ENCODE measurements at regions not wholly inside any gene's neighbourhood (a gene's known extent, or its start where the extent isn't known, plus 50 kb on each side); places are given as distances from the start of the nearest gene placed in this dataset.

GRCh38 chr12:94781835-94782234 is 131.5 kb upstream of the TMCC3 start:
- no peak for ATAC-seq
- TF ChIP-seq CTCF (IDR thresholded peaks at IDR 0.05): no peak
- ChIA-PET POLR2A (no interaction called here), CTCF (no interaction called here)
- H3K27ac Mint-ChIP-seq: no peak overlapping the region
- no peaks in the 10 kb centered on the region for H3K4me1 Mint-ChIP-seq (ENCODE audit: low read depth)
- H3K27me3 Mint-ChIP-seq: peaks cover 14% of the 10 kb centered on the region
- no peak overlapping the region for H3K4me3 Mint-ChIP-seq
- no peaks in the 10 kb centered on the region for H3K36me3 Mint-ChIP-seq (ENCODE audit: low read depth)
- no peak for DNase-seq
- intact Hi-C loops (cut with micrococcal nuclease): no loop called here
- H3K9me3 Mint-ChIP-seq: no peaks in the 10 kb centered on the region

- Mint-ChIP-seq H3K9me3 (no peaks in the 10 kb centered on the region), H3K27ac (no peak overlapping the region), H3K27me3 (peaks cover 14% of the 10 kb centered on the region), H3K4me3 (no peak overlapping the region), H3K4me1 (ENCODE audit: low read depth) (no peaks in the 10 kb centered on the region), H3K36me3 (ENCODE audit: low read depth) (no peaks in the 10 kb centered on the region)
- intact Hi-C loops (cut with micrococcal nuclease): no loop called here
- DNase-seq (no peak), ATAC-seq (no peak)
- no peak for TF ChIP-seq CTCF (IDR thresholded peaks at IDR 0.05)
- ChIA-PET POLR2A (no interaction called here), CTCF (no interaction called here)
Measured at GRCh38 chr12:94779485-94779884, 129.1 kb upstream of the TMCC3 start.

- intact Hi-C loops (cut with micrococcal nuclease): no loop called here
- ChIA-PET POLR2A (no interaction called here), CTCF (interaction anchor here (1.2 kb wide), 1 partner anchor 24 kb away, joined by 3 read pairs; no protein-coding TSS in a partner anchor)
- Mint-ChIP-seq H3K4me3 (no peak overlapping the region), H3K9me3 (peaks cover 2% of the 10 kb centered on the region), H3K27me3 (peaks cover 15% of the 10 kb centered on the region), H3K4me1 (ENCODE audit: low read depth) (no peaks in the 10 kb centered on the region), H3K27ac (no peak overlapping the region), H3K36me3 (ENCODE audit: low read depth) (no peaks in the 10 kb centered on the region)
- no peak for DNase-seq
- ATAC-seq: no peak
- TF ChIP-seq CTCF (IDR thresholded peaks at IDR 0.05): no peak
Measured at GRCh38 chr12:94777936-94778335, 127.6 kb upstream of the TMCC3 start.

GRCh38 chr12:94775710-94776109 is 125.4 kb upstream of the TMCC3 start:
- ChIA-PET CTCF (no interaction called here), POLR2A (no interaction called here)
- Mint-ChIP-seq H3K4me3 (no peak overlapping the region), H3K36me3 (ENCODE audit: low read depth) (no peaks in the 10 kb centered on the region), H3K27ac (no peak overlapping the region), H3K9me3 (peaks cover 2% of the 10 kb centered on the region), H3K4me1 (ENCODE audit: low read depth) (no peaks in the 10 kb centered on the region), H3K27me3 (peaks cover 15% of the 10 kb centered on the region)
- TF ChIP-seq CTCF (IDR thresholded peaks at IDR 0.05): no peak
- DNase-seq: no peak
- ATAC-seq: no peak
- intact Hi-C loops (cut with micrococcal nuclease): no loop called here

- Mint-ChIP-seq H3K4me1 (ENCODE audit: low read depth) (peaks cover 9% of the 10 kb centered on the region), H3K9me3 (peaks cover 2% of the 10 kb centered on the region), H3K4me3 (no peak overlapping the region), H3K27ac (no peak overlapping the region), H3K27me3 (peaks cover 23% of the 10 kb centered on the region), H3K36me3 (ENCODE audit: low read depth) (no peaks in the 10 kb centered on the region)
- no peak for TF ChIP-seq CTCF (IDR thresholded peaks at IDR 0.05)
- no peak for DNase-seq
- POLR2A ChIA-PET: interaction anchor here (1.1 kb wide), 1 partner anchor 15 kb away, joined by 3 read pairs; no protein-coding TSS in a partner anchor
- intact Hi-C loops (cut with micrococcal nuclease): no loop called here
- CTCF ChIA-PET: no interaction called here
- no peak for ATAC-seq
Measured at GRCh38 chr12:94771741-94772140, 121.4 kb upstream of the TMCC3 start.
